SJSA1 (cell line): ENCODE measurements at regions not wholly inside any gene's neighbourhood (a gene's known extent, or its start where the extent isn't known, plus 50 kb on each side); places are given as distances from the start of the nearest gene placed in this dataset.
A peak's percentile ranks its signal among the peaks of the same experiment; 100 is the strongest.

Source experiments
- DNase-seq, 2 experiments: peaks; one replicate each; pipeline ENCODE4 v3.0.0-alpha.2; 2015 to 2020; ENCODE audit warnings: low spot score in 2 of 2, low read depth in 1 of 2
- H3K27ac ChIP-seq: fragments of 250-450 bp; sonication (Bioruptor Pico); 2 replicates; pipeline ENCODE4 v1.5.1; 2020; ENCODE audit warnings: mild to moderate bottlenecking, moderate library complexity
- H3K27me3 ChIP-seq: fragments of 250-450 bp; sonication (Bioruptor Pico); replicated peaks from 2 replicates; pipeline ENCODE4 v1.5.1; 2020; ENCODE audit warnings: mild to moderate bottlenecking, moderate library complexity
- H3K36me3 ChIP-seq: fragments of 250-450 bp; sonication (Bioruptor Pico); 2 replicates; pipeline ENCODE4 v1.5.1; 2020; ENCODE audit warnings: mild to moderate bottlenecking
- H3K4me1 ChIP-seq: fragments of 250-450 bp; sonication (Bioruptor Pico); replicated peaks from 2 replicates; pipeline ENCODE4 v1.6.1; 2021; ENCODE audit warnings: mild to moderate bottlenecking
- H3K4me3 ChIP-seq: fragments of 250-450 bp; sonication (Bioruptor Pico); 2 replicates; pipeline ENCODE4 v1.5.1; 2020; ENCODE audit warnings: mild to moderate bottlenecking
- H3K9me3 ChIP-seq: fragments of 250-450 bp; sonication (Bioruptor Pico); replicated peaks from 2 replicates; pipeline ENCODE4 v1.5.1; 2020; ENCODE audit warnings: mild to moderate bottlenecking

DNA sequence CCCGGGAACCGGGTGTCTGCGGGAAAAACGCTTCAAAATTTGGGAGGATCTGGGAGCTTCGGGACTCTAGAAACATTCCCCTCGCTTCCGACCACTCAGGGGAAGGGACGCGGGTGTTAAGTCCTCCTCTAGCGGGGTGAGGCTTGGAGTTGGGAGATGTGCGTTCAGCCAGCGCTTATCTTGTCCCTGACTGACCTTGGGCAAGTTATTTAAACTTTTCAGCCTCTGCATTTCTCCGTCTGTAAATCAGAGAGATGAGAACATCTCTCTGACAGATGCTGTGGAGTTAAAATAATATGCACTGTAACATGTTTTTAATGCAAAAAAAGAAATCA is 76.9 kb upstream of the ANO4 start:
- no peak overlapping the region for H3K4me3 ChIP-seq
- no peak overlapping the region for H3K27ac ChIP-seq
- peaks cover 24% of the 10 kb centered on the region for H3K27me3 ChIP-seq
- no peaks in the 10 kb centered on the region for H3K9me3 ChIP-seq
- no peak for DNase-seq
- no peaks in the 10 kb centered on the region for H3K36me3 ChIP-seq
- no peaks in the 10 kb centered on the region for H3K4me1 ChIP-seq

- no peak for DNase-seq
- H3K27me3 ChIP-seq: peaks cover 24% of the 10 kb centered on the region
- no peaks in the 10 kb centered on the region for H3K9me3 ChIP-seq
- no peaks in the 10 kb centered on the region for H3K4me1 ChIP-seq
- H3K36me3 ChIP-seq: no peaks in the 10 kb centered on the region
- H3K27ac ChIP-seq: no peak overlapping the region
- H3K4me3 ChIP-seq: no peak overlapping the region
Observed at GRCh38 chr12:100718187-100718586, 76.4 kb upstream of the ANO4 start.

- no peaks in the 10 kb centered on the region for H3K4me1 ChIP-seq
- H3K9me3 ChIP-seq: no peaks in the 10 kb centered on the region
- H3K27me3 ChIP-seq: peaks cover 24% of the 10 kb centered on the region
- H3K36me3 ChIP-seq: no peaks in the 10 kb centered on the region
- DNase-seq: no peak
- H3K27ac ChIP-seq: no peak overlapping the region
- no peak overlapping the region for H3K4me3 ChIP-seq
Observed at GRCh38 chr12:100720016-100720654, 74.4 kb upstream of the ANO4 start.

DNA sequence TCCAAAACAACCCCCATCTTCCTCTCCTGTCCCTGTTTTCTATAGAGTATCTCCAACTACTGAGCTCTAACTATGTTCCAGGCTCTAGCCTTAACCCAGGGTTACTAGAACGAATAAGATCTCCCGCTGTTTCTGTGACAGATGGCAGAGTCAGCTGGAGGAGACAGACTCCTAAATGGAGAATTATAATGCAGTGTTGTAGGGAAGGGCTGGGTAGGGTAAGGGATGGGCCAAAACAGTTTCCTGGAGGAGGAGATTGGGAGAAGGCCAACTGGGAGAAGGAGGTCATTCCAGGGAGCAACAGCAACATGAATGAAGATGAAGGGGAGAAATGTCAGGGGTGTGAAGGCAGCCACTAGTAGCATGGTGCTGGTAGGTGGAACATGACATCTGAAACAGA is 73.4 kb upstream of the ANO4 start:
- no peaks in the 10 kb centered on the region for H3K9me3 ChIP-seq
- no peak overlapping the region for H3K27ac ChIP-seq
- H3K4me1 ChIP-seq: no peaks in the 10 kb centered on the region
- no peak overlapping the region for H3K4me3 ChIP-seq
- H3K27me3 ChIP-seq: peaks cover 24% of the 10 kb centered on the region
- no peaks in the 10 kb centered on the region for H3K36me3 ChIP-seq
- no peak for DNase-seq

GRCh38 chr12:100724071-100724470 is 70.5 kb upstream of the ANO4 start:
- DNase-seq: no peak
- H3K27me3 ChIP-seq: peaks cover 7% of the 10 kb centered on the region
- no peak overlapping the region for H3K27ac ChIP-seq
- no peak overlapping the region for H3K4me3 ChIP-seq
- no peaks in the 10 kb centered on the region for H3K9me3 ChIP-seq
- H3K36me3 ChIP-seq: no peaks in the 10 kb centered on the region
- no peaks in the 10 kb centered on the region for H3K4me1 ChIP-seq

DNA sequence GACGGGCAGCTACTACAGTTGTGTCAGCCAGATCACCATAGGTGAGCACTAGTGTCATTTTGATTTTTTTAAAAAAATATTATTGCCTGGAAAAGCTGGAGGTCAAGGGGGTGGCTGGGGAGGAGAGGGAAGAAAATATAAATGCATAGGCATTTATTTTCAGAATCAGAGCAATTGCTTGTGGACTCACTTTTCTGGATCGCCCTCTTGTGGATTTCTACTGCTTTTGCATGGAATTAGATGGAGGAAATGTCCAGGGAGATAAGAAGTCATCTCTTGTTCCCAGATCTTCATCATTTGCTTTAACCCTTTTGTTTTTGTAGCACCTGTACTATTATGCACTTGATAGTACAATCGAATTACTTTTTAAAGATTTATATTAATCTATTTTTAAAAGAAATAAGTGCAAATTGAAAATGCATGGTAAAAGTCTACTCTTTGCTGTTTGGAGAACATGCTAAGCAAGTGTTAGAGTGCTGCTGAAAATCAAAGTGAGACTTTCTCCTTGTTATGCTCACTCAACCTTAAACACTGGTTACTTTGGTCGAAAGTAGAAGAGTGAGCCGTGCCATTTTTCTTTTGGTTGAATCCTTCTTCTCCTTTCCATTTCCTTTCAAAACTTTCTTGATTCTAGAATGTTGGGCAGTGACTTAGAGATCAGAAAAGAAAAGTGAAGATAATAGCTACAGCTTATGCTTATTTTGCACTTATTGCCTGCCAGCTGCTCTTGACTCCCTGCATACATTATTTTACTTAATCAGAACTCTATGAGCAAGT is 60.6 kb upstream of the ANO4 start:
- H3K4me3 ChIP-seq: no peak overlapping the region
- no peaks in the 10 kb centered on the region for H3K9me3 ChIP-seq
- H3K4me1 ChIP-seq: no peaks in the 10 kb centered on the region
- no peaks in the 10 kb centered on the region for H3K36me3 ChIP-seq
- peak in 1 of 2 experiments; percentile 3 for DNase-seq
- H3K27me3 ChIP-seq: peaks cover 7% of the 10 kb centered on the region; the same call in 1 of the 2 replicates
- H3K27ac ChIP-seq: no peak overlapping the region

- Histone ChIP-seq H3K4me1 (no peaks in the 10 kb centered on the region), H3K27ac (no peak overlapping the region), H3K27me3 (peaks cover 7% of the 10 kb centered on the region; the same call in 1 of the 2 replicates), H3K9me3 (no peaks in the 10 kb centered on the region), H3K36me3 (no peaks in the 10 kb centered on the region), H3K4me3 (no peak overlapping the region)
- DNase-seq: no peak
Observed at GRCh38 chr12:100737168-100737567, 57.4 kb upstream of the ANO4 start.

DNA sequence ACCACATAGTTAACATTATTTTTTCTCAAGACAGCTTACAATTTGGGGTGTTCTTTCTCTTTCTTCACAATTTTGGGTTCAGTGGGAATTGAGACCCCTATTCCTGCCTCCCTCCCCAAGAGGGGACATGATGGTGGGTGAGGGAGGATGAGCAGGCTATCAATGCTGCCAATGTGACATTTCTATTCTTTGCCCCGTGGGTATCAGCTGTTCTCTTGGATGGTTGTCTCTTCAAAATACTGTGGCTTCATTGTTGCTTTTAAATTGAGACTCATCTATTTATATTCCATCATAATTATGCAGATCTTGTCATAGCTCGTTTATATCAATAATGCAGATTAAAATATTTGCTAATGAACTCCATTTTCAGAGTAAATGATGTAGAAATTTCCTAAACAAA is 56.5 kb upstream of the ANO4 start:
- no peak overlapping the region for H3K4me3 ChIP-seq
- no peaks in the 10 kb centered on the region for H3K36me3 ChIP-seq
- H3K27ac ChIP-seq: no peak overlapping the region
- H3K9me3 ChIP-seq: no peaks in the 10 kb centered on the region
- no peak for DNase-seq
- H3K27me3 ChIP-seq: peaks cover 7% of the 10 kb centered on the region; the same call in 1 of the 2 replicates
- H3K4me1 ChIP-seq: no peaks in the 10 kb centered on the region

GRCh38 chr12:100741084-100741711 is 53.4 kb upstream of the ANO4 start:
- no peak overlapping the region for H3K4me3 ChIP-seq
- peak in 1 of 2 experiments; percentile 4 for DNase-seq
- no peaks in the 10 kb centered on the region for H3K27me3 ChIP-seq

DNA sequence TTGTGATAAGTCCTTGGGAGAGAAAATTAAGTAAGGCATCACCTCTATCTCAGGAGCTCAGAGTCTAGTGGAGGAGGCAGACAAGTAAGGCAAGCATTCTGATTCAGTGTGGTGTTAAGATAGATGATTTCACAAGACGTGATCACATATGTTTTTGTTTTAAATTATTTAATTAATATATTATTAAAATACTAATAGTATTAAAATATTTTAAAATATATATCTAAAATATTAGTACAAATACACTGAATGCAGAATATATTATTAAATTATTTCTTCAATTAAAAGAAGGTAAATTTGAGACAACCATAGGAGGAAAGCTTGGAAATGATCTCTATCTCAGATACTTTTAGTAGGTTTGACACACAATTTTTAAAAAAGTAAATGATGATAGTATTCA is 51.5 kb upstream of the ANO4 start:
- Histone ChIP-seq H3K27me3 (no peaks in the 10 kb centered on the region), H3K36me3 (no peaks in the 10 kb centered on the region), H3K4me1 (no peaks in the 10 kb centered on the region), H3K9me3 (no peaks in the 10 kb centered on the region), H3K4me3 (no peak overlapping the region), H3K27ac (no peak overlapping the region)
- no peak for DNase-seq

More at GRCh38 chr12:100741084-100741711, 53.4 kb upstream of the ANO4 start:
- H3K9me3 ChIP-seq: no peaks in the 10 kb centered on the region
- H3K36me3 ChIP-seq: no peaks in the 10 kb centered on the region
- H3K4me1 ChIP-seq: no peaks in the 10 kb centered on the region
- H3K27ac ChIP-seq: no peak overlapping the region
